GM18907 (cell line): ENCODE measurements at regions not wholly inside any gene's neighbourhood (a gene's known extent, or its start where the extent isn't known, plus 50 kb on each side); places are given as distances from the start of the nearest gene placed in this dataset.
"Not testable (repeated sequence)": the region's sequence is repeated elsewhere in the genome, so short reads cannot be mapped to it uniquely, and the experiment has no call there.

Experiments
- ATAC-seq: cut with Tn5 transposase; IDR thresholded peaks from one replicate; pipeline ENCODE4 v1.9.1; 2021; ENCODE audit warnings: mild to moderate bottlenecking, moderate library complexity; ENCODE audit not compliant: unreplicated experiment

DNA sequence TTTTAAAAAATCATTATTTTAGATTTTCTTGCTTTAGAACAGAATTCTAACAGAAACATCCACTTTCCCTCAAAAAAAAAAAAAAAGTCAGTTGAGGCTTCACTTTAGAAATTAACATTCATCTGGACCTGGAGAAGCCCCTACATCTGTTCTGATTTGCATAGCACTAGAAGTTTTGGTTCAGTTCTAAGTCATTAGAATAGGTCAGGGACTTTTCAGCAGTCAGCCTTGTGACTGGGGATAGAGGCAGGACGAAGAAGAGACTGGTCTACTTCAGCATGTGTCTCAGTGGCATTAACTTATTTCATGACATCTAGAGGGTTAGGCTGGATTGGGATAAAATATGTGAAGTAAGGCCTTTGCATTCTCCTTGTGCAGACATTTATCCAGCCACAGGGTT is 215.8 kb upstream of the DAB2 start:
- peak; percentile 98 for ATAC-seq

DNA sequence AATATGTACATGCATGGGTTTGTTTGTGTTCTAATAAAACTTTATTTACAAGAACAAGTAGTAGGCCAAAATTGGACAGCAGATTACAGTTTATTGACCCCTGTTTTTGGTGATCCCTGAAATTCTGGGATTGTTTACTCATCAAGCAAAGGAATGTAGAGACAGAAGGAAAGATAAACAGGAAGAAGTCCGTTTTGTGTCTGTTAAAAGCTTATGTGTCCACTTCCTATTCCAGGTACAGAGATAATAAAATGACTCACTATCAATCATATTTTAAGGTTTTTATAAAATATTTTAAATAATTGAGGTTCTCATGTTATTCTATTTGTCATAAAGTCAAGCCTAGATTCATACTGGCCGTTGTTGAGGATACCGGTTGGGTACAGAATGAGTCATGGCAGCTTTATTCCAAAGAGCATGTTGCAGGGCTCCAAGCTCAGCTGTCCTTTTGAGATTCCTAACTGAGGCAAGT is 214.9 kb upstream of the DAB2 start:
- no peak for ATAC-seq

DNA sequence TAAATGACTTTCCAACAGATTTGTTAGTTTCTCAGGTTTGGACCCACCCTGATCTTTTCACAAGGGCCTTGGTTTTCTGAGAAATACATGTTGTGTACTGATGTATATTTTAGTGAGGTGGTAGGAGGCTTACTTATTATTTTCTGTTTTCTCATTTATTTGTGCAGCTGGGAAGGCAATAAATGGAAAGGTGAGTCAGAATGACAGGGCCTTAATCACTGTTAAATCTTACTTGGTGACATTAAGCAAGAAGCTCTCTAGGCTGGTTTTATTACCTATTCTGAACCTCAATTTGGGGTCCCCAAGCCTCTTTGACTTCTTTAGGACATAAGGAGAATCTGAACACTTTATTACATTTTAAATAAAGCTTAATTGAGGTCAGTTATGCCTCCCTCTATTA is 214.0 kb upstream of the DAB2 start:
- no peak for ATAC-seq

DNA sequence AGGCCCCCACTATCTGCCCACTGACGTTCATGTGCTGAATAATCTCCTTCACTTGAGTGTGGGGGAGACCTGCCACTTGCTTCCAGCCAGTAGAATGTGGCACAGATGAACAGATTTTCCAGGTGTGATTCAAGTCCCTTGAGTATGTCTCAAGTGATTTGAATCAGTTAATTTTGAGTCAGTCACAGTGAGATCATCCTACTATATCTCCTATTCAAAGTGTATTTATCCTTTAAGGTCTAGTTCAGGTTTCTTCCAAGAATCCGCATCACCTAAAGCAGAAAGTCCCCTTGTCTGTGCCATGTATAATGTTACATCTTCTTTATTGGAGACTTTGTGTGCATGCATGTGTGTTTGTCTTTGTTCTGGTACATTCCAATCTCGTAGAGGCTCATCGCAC is 208.3 kb upstream of the DAB2 start:
- no peak for ATAC-seq

- peak; percentile 48 for ATAC-seq
These were observed 207.2 kb upstream of the DAB2 start for GRCh38 chr5:39631958-39632357.

- ATAC-seq: no peak
These were observed 205.2 kb upstream of the DAB2 start for GRCh38 chr5:39629946-39630345.

GRCh38 chr5:39628348-39628747 is 203.6 kb upstream of the DAB2 start:
- no peak for ATAC-seq

- ATAC-seq: no peak
These were observed 200.1 kb upstream of the DAB2 start for GRCh38 chr5:39624890-39625289.

GRCh38 chr5:39624268-39624886 is 199.6 kb upstream of the DAB2 start:
- peak; percentile 97 for ATAC-seq

DNA sequence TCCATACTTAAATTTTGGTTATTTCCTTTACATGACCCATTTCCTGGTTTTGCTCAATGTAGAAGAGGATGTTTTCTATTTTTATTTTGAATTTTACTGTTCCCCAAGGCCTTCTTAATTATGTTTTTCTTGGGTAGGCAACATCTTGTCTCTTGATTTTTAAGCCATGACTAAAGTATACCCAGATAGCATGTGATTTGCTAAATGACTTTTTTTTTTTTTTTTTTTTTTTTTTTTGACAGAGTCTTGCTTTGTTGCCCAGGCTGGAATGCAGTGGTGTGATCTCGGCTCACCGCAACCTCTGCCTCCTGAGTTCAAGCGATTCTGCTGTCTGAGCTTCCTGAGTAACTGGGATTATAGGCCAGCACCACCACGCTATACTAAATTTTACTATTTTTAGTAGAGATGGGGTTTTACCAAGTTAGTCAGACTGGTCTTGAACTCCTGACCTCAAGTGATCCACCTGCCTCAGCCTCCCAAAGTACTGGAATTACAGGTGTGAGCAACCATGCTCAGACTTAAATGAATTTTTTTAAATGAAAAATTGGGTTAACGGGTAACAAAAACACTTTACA is 198.6 kb upstream of the DAB2 start:
- no peak for ATAC-seq

DNA sequence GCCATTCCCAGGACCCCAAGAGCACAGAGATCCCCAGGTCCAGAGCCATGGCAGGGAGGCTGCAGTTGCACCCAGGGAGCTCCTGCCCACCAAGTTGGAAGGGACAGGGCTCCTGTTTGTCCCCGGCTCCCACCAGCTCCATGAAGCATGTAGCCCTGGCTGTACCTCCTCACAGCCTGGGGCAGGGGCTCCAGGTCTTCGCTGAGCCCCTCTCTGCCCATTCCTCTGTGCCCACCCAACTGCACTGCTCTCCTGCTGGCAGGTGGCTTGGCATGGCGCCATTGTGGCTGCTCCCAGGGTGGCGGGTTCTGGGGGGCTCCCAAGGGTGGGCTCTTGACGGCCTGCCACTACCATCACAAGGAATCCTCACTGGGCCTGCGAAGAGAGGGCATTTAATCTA is 197.5 kb upstream of the DAB2 start:
- no peak for ATAC-seq

GRCh38 chr5:39619168-39619818 is 194.5 kb upstream of the DAB2 start:
- ATAC-seq: no peak

DNA sequence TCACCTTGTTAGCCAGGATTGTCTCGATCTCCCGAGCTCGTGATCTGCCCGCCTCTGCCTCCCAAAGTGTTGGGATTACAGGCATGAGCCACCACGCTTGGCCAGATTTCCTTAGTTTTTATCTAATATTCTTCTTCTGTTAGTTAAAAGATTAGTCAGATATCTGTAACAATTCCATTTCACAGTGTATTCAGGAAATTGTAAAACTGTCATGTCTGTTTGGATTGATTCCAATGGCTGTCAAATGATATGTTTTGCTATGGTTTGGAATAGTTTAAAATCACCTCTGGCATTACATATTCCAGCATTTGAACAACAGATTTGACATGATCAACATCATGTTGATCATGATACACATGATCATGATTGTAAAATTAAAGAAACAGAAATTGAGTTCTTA is 193.6 kb upstream of the DAB2 start:
- ATAC-seq: no peak

- ATAC-seq: no peak
These were observed 191.4 kb upstream of the DAB2 start for GRCh38 chr5:39616131-39616530.

- not testable (repeated sequence) for ATAC-seq
These were observed 186.3 kb upstream of the DAB2 start for GRCh38 chr5:39611076-39611475.

DNA sequence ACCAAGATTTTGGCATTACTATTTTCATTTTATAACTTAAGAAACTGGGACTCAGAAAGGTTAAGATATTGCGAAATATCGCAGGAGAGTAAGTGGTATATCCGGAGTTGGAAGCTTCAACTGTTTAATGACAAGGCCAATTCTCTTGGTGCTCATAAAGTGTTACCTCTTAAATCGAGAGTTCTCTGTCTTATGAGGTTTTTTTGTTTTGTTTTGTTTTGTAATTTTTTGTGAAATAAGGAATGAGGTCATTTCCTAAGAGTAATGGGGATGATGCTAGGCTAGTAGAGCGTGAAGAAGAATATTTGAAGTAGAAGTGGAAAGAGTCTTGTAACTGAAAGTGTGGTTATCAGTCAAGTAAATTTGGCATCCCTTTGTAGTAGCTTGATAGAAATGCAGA is 183.2 kb upstream of the DAB2 start:
- ATAC-seq: peak; percentile 91

DNA sequence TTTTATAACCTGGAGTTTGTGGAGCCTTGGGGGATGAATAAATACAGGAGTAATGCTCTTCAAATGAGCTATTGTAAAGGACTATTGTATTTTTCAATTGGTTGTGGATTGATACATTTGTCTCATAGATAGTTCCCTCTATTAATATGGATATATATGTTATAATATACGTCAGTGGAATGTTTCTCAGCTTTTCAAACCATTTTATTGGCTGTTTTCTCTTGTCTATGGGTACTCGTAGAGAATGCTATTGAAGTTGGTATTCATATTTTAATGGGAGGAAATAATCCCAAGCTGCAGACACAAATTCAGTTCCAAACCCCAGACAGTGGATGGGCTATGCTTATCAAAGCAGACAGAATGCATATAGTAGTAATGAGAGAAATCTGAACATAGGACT is 181.8 kb upstream of the DAB2 start:
- ATAC-seq: no peak

GRCh38 chr5:39605588-39606575 is 181.1 kb upstream of the DAB2 start:
- ATAC-seq: no peak

DNA sequence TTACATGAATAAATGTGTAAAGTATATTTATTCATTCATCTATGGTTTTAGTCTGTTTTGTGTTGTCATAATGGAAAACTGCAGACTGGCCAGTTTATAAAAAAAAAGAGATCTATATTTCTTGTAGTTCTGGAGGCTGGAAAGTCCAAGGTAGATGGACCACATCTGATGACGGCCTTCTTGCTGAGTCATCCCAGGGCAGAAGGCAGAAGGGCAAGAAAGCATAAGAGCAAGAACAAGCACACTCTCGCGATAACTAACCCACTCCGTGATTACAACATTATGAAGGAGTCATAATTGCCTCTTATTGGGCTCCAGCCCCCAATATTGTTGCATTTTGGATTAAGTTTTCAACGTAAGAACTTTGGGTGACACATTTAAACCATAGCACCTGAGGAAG is 180.4 kb upstream of the DAB2 start:
- ATAC-seq: no peak

- ATAC-seq: no peak
These were observed 179.7 kb upstream of the DAB2 start for GRCh38 chr5:39604491-39604890.

DNA sequence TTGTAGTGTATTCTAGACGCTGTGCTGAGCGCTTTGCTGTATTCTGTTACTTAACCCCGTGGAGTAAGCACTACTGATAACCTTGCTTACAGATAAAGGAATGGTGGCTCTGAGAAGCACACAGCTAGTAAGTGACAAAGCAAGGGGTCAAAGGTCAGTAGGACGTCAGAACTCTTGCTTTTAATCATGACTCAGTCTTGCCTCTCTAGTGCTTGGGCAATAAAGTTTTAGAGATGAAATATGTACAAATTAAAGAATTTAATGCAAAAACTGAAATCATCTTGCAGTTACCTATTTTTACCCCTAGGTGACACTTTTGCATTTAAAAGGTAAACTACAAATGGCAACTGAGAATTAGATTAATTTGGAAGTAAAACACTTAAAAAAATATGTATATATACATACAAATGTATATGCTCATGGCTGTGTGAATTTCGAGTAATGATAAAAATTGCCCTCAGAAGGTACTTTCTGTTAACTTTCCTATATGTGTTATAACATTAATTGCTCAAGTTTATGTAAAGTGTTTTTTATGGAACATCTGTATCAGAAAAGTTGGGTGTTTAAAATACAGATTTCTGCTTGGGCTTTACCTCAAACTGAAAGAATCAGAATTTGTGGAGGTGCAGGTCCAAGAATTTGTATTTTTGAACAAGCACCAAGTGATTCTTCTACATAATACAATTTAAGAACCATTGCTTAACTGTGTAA is 175.1 kb upstream of the DAB2 start:
- no peak for ATAC-seq
